HCT116 (cell line): ENCODE measurements at regions not wholly inside any gene's neighbourhood (a gene's known extent, or its start where the extent isn't known, plus 50 kb on each side); places are given as distances from the start of the nearest gene placed in this dataset.
"Not testable (repeated sequence)": the region's sequence is repeated elsewhere in the genome, so short reads cannot be mapped to it uniquely, and the experiment has no call there.

Source experiments
- CTCF ChIP-seq, 3 experiments: fragments of 200-600 bp in 1 of 3; sonication (generic) in 1 of 3; IDR thresholded peaks in 2 of 3; conservative IDR thresholded peaks in 1 of 3; 2 replicates each; pipeline ENCODE4 v1.5.1; 2012 to 2017; ENCODE audit warnings: low read depth in 2 of 3, low read length in 2 of 3, antibody characterized with exemption in 1 of 3, borderline replicate concordance in 1 of 3, control low read depth in 1 of 3, mild to moderate bottlenecking in 1 of 3, mixed read lengths in 1 of 3, mixed run types in 1 of 3, moderate library complexity in 1 of 3; ENCODE audit not compliant: insufficient read depth in 1 of 3
- ELF1 ChIP-seq: IDR thresholded peaks from 2 replicates; pipeline ENCODE4 v1.6.1; 2012; ENCODE audit warnings: low read depth, borderline replicate concordance
- POLR2A ChIP-seq: IDR thresholded peaks from 2 replicates; pipeline ENCODE4 v1.7.0; 2011; ENCODE audit warnings: borderline replicate concordance; ENCODE audit not compliant: insufficient read depth, insufficient read length; ENCODE audit errors: extremely low read depth
- TCF7L2 ChIP-seq: IDR thresholded peaks from 2 replicates; pipeline ENCODE4 v1.7.0; 2011; ENCODE audit warnings: borderline replicate concordance, inconsistent platforms; ENCODE audit not compliant: insufficient read depth, insufficient read length; ENCODE audit errors: extremely low read depth
- ZBTB33 ChIP-seq: IDR thresholded peaks from 2 replicates; pipeline ENCODE4 v1.6.1; 2011; ENCODE audit warnings: mild to moderate bottlenecking, low read length, moderate library complexity; ENCODE audit not compliant: insufficient replicate concordance; ENCODE audit errors: extremely low read depth

- not testable (repeated sequence) for TF ChIP-seq TCF7L2; ELF1; ZBTB33; CTCF (IDR thresholded peaks at IDR 0.05 in 2 of 3, conservative IDR thresholded peaks at IDR 0.05 in 1 of 3; ENCODE audit: borderline replicate concordance in 1 of 3, insufficient read depth in 1 of 3, low read depth in 2 of 3, low read length in 2 of 3); POLR2A
These were observed 192.7 kb downstream of the POTEG start for GRCh38 chr14:19241451-19241850.
